Vagina (tissue), 2 donors: ENCODE measurements at regions not wholly inside any gene's neighbourhood (a gene's known extent, or its start where the extent isn't known, plus 50 kb on each side); places are given as distances from the start of the nearest gene placed in this dataset.

ENCODE experiments used
- CTCF ChIP-seq, 3 experiments: fragments of 450-650 bp in 2 of 3; fragments of 200-600 bp in 1 of 3; sonication (generic) in 1 of 3; IDR thresholded peaks; one replicate each; pipeline ENCODE4 v1.5.1; 2017 to 2019; ENCODE audit warnings: antibody characterized with exemption in 3 of 3, mild to moderate bottlenecking in 2 of 3, moderate library complexity in 2 of 3
- POLR2A ChIP-seq, 2 donors: fragments of 450-650 bp; IDR thresholded peaks; one replicate each; pipeline ENCODE4 v1.6.1; 2017; ENCODE audit warnings: antibody characterized with exemption in 2 of 2, mild to moderate bottlenecking in 2 of 2, moderate library complexity in 2 of 2
- POLR2AphosphoS5 ChIP-seq, 2 donors: sonication (generic); formaldehyde crosslinking; IDR thresholded peaks; one replicate each; pipeline ENCODE4 v1.9.0; 2017; ENCODE audit warnings: antibody characterized with exemption in 2 of 2, mild to moderate bottlenecking in 2 of 2, low read depth in 1 of 2; ENCODE audit not compliant: insufficient read depth in 1 of 2

GRCh38 chr14:98037831-98038230, 1234.2 kb downstream of the BCL11B start:
- TF ChIP-seq POLR2AphosphoS5 (IDR thresholded peaks at IDR 0.05; ENCODE audit: insufficient read depth in 1 of 2, low read depth in 1 of 2) (no peak), POLR2A (IDR thresholded peaks at IDR 0.05) (no peak), CTCF (IDR thresholded peaks at IDR 0.05) (no peak)
